Dermis blood vessel endothelial cell (primary cell): ENCODE measurements at regions not wholly inside any gene's neighbourhood (a gene's known extent, or its start where the extent isn't known, plus 50 kb on each side); places are given as distances from the start of the nearest gene placed in this dataset.

Experiments
- DNase-seq: peaks from one replicate; pipeline ENCODE4 v3.0.0; 2010

DNA sequence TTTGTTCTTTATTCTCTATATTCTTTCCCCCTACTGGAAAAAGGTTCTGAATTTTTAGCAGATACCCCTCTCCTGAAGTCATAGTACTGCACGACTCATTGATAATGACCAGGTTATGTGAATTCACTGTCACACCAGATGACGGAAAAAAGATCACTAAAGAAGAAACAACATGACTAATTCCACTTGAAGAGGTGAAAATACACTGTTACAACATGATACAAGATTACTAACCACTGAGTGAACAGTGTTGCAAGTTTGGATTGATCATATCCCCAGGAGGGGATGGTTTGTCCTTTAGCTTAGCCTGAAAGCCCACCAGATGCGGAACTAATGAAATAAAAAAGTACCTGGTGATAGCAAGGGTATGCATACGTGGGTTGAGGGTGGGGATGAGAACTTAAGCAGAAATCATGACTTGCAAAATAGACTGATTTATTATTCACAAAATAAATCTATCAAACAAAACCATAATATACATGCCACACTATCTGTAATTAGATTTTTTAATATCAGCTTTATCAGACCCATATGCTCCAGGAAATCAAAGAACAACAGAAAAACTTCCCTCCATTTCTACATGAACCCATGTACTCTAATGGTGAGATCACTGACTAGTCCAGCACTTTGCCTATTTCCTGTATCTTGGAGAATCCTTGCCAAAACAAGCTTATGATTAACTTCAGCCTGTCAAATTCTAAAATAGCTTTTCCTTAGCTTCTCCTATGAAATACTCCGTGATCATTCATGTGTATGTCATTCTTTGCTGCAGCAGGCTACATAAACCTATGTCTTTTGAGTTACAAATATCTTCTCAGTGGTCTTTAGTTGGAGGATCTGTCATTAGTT lies 257.4 kb upstream of the AGA start:
- DNase-seq = no peak

DNA sequence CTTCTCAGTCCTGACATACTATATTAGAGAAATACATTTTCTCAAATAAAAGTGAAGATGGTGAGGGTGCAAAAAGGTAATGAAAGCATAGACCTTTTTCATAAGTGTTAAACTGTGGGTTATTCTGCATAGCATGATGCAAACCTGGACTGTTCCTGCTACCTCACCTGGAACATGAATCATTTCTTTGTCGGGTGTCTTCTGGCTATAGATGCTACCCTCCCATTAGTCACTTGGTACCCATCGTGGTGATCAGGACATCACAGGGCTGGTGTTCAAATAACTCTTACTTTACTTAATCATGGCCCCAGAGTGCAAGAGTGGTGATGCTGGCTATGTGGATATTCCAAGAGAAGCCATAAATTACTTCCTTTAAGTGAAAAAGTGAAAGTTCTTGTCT lies 264.7 kb upstream of the AGA start:
- DNase-seq = no peak

DNA sequence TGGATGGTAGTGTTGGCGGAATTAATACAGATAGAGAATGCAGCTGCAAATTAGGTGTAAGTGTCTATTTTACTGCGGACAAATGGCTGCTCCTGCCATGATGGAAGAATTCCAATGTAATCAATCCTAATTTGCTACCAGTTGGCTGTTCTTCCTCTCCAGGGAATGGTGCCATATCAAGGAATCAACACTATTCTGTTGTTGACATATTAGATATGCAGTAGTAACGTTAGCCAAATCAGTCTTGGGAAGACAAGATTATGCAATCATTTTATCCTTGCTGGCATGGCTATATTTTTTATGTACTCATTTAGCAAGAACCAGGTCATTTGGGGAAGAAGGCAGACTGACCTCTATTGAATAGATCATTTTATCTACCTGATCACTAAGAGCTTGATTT lies 271.2 kb upstream of the AGA start:
- DNase-seq = no peak

DNA sequence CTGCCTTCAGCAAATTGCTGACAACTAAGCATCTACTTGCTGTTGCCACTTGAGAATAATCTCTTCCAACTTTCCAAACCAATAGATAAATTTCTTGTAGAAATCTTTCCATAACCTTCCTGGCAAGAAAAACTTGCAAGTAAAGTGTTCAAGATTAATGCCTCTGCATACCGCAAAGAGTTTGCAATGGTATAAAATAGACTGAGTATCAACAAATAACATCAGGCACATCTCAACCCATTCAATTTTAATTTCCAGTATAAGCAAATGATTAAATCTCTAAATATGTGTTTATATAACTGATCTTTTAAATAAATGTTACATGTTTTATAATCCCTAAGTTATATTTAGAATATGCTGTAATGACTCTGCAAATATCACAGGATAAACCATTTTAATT lies 275.2 kb upstream of the AGA start:
- DNase-seq = no peak

DNA sequence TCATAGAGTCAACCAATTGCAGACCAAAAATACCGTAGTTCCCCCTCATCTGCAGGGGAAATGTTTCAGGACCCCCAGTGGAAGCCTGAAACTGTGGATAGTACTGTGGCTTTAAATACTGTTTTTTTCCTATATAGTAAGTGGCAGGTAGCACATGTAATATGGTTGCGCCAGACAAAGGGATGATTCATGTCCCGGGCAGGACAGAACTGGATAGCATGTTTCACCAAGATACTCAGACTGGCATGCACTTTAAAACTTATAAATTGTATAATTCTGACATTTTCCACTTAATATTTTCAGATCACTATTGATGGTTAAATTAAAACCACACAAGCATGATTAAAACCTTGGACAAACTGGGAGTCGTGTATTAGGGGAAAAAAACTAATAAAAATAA lies 276.3 kb upstream of the AGA start:
- DNase-seq = no peak

DNA sequence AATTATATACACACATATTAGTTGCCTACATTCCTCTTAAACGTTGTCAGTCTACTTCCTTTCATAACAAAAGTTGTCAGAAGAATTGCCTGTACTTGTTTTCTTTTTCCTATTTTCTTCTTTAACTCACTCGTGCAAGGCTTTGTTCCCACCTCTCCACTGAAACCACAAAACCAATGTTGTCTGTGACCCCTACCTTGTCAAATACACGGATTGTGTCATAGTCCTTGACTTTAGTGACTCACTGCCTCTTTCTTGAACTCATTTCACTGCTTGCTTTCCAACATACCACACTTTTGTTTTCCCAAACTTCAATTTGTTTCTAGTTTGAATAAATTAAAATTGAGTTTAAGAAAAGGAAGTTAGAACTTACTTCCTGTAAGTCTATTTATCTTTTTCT lies 283.9 kb upstream of the AGA start:
- DNase-seq = no peak

DNA sequence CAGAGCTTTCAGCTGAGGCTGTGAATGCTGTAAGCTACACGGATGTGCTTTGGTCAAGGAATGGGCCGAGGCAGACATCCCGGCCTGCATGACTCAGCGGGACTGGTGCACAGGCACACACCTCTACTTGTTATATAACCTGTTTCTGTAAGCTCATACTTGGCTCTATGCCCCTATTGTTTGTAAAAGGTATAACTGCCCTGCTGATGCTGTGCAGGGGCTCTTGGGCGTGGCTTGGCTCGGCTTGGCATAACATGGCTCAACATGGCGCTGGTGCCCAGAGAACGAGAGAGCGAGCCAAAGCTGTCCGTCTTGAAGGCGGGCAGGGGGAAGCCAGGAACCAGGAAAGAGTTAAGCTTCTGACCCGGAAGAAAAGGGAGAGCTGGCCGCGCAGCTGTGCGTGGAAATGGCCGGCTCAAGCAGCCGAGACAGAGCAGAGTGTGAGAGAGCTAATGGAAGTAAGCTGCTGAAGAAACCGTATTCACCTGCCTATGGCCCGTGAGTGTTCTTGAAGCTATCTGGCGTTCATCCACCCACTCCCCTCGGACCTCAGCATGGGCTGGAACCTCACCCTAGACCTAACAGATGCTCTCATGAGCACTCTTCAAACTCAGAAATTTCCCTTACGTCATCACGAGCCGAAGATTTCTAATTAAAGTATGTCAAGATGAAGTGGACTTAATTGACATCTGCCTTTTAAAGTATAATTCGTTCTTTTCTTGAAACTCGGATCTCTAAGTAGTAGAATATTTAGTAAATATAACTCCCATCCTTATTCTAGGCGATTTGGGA lies 286.3 kb upstream of the AGA start:
- DNase-seq = no peak

DNA sequence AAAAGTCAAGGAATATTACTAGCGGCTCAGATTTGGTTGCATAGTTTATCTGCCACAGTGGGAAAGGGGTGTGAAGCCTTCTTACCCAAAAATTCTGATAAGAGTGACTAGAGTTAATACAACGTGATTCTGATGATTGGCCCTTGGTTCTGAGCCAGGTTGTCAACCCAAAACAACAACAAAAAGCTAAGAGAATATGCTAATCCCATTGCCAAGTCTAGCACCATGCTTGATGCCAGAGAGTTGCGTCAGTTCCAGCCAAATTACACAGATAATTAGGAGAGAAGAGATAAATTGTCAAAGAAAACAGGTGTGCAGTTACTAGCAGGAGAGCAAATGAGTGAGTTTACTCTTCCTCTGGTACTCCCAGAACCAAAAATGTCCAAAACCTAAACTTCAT lies 287.4 kb upstream of the AGA start:
- no peak for DNase-seq

DNA sequence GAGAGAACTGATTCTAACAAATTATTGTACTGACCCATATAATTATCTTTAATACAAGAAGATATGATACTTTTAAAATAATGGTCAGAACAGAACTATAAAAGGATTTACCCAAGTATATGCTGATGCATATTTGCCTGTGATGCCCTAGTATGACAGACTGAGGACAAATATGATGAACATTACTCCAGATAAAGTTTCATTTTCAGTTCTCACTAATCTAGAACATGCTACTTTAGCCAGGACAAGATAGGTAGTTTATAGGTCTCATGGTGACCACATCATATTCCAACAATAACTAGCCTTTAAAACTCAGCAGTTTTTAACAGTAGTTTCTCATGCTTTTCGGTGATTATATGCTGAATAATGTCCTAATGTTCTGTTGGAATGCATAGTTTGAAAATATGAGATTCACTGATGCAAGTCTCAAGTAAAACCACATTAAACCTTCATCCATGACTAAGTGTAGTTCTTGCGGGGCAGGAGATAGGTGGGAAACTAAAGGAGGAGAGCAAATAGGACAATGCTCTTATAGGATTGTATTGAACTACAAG lies 295.2 kb upstream of the AGA start:
- DNase-seq = no peak

DNA sequence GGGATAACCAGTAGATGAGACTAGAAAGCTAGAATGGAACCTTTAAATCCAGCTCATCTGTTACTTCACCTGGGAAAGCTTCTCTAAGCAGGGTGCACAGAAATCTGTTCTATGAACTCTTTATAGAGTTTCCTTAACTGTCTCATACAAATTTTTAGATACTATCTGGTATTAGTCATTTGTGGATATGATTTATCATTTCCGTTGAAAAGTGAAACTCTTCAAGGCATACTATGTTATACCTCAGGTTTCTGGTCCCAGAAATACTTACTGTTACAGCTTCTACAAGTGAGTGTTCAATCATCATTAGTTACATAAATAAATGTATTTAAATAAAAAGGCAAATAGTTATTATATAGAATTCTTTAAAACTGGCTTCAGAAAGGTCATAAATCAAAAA lies 298.3 kb upstream of the AGA start:
- no peak for DNase-seq

DNA sequence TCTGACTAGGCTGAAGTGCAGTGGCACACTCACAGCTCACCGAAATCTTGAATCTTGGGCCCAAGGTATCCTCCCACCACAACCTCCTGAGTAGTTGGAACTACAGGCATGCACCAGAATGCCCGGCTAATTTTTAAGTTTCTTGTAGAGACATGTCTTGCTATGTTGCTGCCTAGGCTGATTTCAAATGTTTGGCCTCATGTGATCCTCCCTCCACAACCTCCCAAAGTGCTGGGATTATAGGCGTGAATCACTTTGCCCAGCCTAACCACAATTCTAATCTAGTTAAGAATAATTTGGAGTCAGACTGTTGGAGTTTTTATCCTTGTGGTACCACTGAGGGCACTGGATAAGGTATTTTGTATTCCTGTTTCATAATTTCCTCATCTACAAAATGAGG lies 317.5 kb upstream of the AGA start:
- DNase-seq = no peak

DNA sequence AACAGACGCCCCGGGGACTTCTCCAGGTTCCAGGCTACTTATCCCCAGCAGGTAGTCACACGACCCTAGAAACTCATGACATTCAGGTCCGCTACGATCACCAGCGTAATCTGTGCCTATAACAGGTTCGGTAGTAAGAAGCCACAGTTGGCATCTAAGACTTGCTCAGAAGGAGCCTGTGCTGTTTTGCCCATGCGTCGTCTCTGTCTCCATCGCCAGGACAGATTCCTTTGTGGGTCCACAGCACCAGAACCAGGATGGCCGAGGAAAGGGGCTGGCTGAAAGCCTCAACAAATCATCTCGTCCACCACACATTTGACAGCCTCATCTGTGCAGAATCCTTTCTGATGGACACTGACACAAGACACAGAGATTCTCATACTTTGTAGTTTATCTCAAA lies 319.5 kb upstream of the AGA start:
- DNase-seq = no peak

DNA sequence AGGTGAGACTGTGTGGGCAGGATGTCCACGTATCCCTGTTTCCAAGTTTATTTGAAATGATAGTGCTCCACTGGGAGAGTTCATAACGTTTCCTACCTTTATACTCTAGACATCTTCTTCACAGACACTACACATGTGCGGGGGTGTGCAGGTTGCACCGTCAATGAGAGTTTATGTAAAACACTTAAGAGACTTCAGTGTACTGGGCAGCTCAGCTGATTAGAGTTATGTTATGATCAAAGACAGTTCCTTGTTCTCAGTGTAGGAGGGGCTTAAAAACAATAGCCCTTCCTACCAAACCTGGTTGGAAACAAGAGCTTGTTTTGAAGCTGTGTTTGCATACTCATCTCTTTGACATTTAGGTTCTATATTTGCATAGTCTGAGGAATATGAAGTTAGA lies 326.9 kb upstream of the AGA start:
- DNase-seq = no peak

DNA sequence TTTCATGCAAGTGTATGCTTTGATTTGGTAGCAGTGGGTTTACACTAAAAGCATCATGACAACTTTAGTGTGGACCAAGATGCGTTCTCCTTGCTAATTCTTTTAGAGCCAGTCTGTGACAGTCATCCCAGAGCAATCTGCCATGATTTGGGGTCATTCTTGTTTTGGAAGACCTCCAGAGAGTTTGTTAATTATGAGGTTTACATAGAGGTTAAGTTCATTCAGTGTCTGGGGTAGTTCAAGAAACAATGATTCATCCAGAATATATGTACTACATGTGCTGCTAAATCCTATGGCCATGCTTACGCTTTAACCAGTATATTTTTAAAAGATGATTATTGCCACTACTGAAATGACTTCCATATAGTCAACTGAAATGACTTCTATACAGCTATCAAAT lies 328.5 kb upstream of the AGA start:
- no peak for DNase-seq

DNA sequence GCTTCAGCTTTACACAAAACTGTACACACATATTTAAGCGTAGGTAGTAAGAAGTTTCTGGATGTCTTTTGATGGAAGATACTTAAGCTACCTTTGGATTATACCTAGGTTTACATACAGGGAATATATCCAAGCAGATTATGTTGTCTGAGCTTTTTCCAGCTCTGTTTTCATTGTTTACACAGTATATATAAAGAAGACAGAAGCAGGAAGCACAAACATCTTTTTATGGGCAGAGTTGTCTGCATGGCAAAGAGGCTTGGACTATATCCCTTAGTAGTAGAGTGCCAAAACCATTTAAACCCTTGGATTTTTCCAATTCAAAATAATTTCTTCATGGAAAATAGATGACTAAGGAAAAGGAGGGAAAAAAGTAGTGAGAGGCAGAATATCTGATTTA lies 329.4 kb upstream of the AGA start:
- no peak for DNase-seq

DNA sequence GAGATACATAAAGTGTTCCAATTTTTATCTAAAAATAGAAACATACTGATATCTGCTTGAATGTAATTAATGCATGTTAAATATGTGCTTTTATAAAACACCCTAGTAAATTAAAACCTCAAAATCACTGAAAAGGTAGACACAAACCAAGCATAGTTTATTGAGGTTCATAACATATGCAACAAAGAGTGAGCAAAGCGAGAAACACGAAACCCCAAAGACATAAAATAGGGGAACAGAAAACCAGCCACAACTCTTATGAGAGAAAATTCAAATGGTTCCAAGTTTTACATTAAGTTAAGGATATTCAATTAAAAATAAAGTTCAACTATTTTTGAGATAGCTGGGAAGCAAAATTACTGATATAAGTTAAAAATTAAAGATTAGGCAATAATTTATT lies 336.4 kb upstream of the AGA start:
- DNase-seq = no peak

DNA sequence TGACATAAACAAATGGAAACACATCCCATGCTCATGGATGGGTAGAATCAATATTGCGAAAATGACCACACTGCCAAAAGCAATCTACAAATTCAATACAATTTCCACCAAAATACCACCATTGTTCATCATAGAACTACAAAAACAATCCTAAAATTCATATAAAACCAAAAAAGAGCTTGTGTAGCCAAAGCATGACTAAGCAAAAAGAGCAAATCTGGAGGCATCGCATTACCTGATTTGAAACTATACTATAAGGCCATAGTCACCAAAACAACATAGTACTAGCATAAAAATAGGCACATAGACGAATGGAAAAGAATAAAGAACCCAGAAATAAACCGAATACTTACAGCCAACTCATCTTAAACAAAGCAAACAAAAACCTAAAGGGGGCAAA lies 342.8 kb upstream of the AGA start:
- DNase-seq = no peak

DNA sequence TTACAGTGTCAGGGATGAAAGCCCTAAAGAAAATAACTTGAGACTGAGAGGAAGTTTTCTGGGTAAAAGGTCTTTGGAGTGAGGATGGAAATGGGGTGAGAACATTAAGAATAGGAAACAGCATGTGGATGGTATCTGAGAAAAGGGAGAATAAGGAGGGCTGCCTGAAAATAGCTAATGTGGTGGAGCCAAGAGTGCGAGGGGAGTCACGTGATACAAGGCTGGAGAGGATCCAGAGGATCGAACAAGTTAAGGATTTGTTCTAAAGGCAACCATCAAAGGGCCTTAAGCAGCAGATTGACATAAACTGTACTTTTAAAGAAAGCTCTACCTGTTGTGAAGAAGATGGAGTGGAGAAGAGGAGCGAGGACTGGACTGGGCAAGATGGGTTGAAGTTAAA lies 347.4 kb upstream of the AGA start:
- DNase-seq = no peak

DNA sequence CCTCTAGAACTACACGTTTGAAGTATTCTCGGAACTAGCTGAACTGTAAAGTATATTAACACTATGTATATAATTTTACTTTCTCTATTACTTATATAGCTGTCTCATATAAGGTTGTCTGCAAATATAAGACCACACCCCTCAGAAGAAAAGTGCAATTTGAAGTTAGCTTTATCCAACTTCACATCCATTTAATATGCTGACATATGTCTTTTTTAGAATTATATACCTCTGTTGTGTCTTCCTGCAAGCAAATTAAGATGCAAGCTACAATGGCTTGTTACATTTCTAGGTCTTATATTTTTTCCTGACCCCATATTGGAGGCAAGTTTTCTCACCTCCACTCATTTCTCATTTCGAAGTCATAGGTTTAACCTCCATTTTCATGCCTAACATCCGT lies 349.0 kb upstream of the AGA start:
- DNase-seq = no peak

DNA sequence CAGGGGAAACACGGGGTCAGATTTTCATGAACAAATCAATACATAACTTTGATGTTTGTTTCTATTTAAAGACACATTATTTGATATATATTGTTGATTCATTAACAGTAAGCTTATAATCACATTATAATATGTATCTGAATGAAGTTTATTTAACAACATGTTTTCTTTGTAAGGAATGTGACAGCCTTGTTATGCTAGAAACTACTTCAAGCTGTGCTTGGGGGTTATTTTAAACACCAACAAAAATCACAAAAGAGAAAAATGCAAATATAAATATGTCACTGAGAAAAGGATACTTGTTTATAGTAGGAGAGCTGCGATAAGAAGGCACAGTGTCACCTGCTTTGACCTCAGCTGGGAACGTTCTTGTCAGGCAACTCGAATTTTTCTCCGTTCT lies 354.6 kb upstream of the AGA start:
- DNase-seq = no peak

DNA sequence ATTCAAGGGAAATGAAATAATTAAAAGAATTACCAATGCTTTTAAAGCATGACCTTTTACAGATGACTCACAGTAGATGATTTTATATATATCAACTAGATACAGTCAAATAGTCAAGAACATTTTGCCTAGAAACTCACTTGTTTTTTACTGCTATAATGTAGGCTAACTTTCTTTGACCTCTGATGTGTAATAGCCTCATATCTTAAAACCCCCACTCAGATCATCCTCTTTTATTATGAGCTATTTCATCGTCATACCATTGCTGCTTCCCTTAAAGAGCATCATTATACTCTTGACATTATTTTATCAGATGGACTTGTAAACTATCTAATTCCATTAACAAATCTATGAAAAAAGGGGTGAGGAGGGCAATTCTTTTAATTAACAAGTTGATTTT lies 355.9 kb upstream of the AGA start:
- DNase-seq = no peak

DNA sequence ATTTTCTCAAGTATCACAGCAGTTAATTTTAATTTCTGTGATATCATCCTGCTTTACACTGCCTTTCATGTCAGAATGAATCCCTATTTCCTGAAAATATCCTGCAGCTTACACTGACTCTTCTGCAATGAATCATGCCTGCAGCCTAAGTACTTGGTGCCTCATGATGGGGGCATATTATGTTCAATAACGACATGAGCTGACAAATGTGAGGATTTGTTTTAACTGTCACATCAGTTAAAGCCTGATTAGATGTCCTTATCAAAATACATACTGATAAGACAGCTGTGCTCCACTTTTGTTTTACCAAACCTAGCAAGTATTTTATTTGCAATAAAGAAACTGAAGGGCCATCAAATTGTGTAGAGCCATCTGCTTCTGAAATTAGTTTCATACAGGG lies 359.9 kb upstream of the AGA start:
- DNase-seq = no peak

DNA sequence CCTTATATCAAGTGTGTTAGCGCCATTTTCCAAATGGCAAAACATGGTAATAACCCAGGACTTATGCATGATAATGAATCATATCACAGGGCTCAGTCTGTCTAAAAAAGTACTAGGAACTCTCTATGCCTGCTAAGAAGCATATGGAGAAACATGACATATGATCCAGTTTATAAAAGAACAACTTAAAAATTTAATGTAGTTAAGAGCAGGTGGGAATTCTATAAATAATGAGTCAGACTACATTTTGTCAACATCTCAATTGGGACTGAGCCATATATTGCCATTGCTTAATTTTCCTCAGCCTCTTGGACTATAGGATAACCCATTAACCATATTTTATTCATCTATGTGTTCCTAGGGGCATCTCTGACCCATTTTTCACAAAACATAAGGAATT lies 360.4 kb upstream of the AGA start:
- DNase-seq = no peak

DNA sequence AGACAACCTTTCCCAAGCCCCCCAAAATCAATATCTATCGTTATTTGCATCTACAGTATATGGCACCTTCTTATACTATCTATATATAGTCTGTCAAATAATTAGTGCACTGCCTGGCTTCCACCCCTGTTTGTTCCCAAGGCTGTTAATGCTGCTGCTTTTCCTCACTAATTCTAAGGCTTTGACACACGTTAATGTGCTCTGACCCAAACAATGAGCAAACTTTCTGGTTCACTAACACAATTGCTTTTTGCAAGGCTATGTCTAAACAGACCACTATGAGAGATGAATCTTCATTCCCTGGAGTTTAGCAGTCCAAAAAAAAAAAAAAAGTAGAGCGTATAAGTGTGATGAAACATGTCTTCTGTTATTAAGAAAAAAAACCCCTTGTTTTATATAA lies 360.9 kb upstream of the AGA start:
- no peak for DNase-seq
